ENCODE measurements at regions not wholly inside any gene's neighbourhood (a gene's known extent, or its start where the extent isn't known, plus 50 kb on each side); places are given as distances from the start of the nearest gene placed in this dataset.

GRCh38 chr4:24252121-24252520 is 332.2 kb downstream of the DHX15 start:
- H3K4me3 ChIP-seq (ENCODE audit: low read depth, low read length), result no peak overlapping the region
- TF ChIP-seq, protein P1, sequence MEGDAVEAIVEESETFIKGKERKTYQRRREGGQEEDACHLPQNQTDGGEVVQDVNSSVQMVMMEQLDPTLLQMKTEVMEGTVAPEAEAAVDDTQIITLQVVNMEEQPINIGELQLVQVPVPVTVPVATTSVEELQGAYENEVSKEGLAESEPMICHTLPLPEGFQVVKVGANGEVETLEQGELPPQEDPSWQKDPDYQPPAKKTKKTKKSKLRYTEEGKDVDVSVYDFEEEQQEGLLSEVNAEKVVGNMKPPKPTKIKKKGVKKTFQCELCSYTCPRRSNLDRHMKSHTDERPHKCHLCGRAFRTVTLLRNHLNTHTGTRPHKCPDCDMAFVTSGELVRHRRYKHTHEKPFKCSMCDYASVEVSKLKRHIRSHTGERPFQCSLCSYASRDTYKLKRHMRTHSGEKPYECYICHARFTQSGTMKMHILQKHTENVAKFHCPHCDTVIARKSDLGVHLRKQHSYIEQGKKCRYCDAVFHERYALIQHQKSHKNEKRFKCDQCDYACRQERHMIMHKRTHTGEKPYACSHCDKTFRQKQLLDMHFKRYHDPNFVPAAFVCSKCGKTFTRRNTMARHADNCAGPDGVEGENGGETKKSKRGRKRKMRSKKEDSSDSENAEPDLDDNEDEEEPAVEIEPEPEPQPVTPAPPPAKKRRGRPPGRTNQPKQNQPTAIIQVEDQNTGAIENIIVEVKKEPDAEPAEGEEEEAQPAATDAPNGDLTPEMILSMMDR (IDR thresholded peaks at IDR 0.05; ENCODE audit: low read depth, low read length), result no peak

- TF ChIP-seq, protein P1 (IDR thresholded peaks at IDR 0.05; ENCODE audit: low read depth, low read length), result no peak
Observed at GRCh38 chr4:24251589-24251988, 332.8 kb downstream of the DHX15 start.

DNA sequence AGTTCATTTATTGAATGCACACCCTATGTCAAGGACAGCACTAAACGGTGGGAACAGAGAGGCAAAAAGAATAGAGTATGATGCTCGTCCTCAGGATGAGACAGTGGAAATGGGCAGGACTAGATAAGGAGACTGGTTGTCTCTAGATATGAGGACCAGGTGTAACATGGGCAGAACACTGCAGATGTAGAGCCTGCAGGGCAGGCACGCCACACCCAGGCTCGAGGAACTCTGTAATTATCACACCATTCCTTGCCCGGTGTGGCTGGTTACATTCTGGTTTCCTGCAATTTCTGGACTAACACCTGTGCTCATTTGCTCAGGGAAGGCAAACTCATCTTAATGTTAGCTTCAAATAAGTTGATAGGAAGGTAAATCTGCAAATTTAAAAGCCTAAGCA is 334.4 kb downstream of the DHX15 start:
- no peak overlapping the region for H3K4me3 ChIP-seq (ENCODE audit: low read depth, low read length)
- TF ChIP-seq, protein P1 (IDR thresholded peaks at IDR 0.05; ENCODE audit: low read depth, low read length), result no peak

More at GRCh38 chr4:24251589-24251988, 332.8 kb downstream of the DHX15 start:
- no peak overlapping the region for H3K4me3 ChIP-seq (ENCODE audit: low read depth, low read length)

DNA sequence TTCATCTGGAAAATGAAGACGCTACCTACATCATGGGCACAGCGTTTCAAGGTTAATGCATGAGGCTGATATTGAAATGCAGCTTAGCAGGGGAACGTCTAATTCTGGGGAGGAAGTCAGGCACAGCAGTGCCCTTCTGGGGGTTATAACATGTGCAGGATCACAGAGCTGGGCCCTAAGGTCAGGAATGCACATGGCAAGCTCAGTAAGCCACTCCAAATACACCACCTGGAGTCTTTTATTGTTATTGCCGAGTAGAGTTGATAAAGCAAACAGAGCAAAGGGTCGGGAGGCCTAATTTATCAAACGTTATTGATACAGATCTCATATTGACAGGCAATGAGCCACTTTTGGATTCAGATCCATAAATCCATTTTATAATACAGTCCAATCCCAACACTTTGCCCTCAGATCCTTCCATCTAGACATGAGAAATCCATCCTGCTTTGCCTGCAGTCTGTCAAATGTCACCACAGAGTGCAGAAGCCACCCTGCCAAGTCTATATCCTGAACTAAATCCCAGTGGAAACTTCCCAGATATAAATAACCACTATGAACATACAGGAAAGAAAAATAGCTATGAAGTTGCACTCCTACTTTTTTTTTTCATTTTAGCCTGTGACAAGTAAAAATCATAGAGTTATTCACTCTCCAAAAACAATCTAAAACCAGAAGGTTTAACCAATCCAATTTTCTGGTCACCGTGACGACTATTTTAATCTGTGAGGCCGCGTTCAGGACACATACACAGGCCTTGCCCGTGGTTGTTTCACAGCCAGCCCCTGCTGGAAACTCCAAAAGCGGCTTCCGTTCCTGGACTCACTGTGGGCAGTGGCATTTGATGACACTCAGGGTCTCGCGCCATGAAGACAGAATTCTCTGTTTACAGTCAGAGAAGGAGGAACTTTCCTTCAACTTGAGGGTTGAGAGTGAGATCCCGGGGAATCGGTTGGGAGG is 335.4 kb downstream of the DHX15 start:
- TF ChIP-seq, protein P1 (IDR thresholded peaks at IDR 0.05; ENCODE audit: low read depth, low read length), result no peak
- H3K4me3 ChIP-seq (ENCODE audit: low read depth, low read length), result no peak overlapping the region

GRCh38 chr4:24245491-24245820 is 338.9 kb downstream of the DHX15 start:
- TF ChIP-seq, protein P1 (IDR thresholded peaks at IDR 0.05; ENCODE audit: low read depth, low read length), result no peak

GRCh38 chr4:24244663-24245490 is 339.5 kb downstream of the DHX15 start:
- TF ChIP-seq, protein P1 (IDR thresholded peaks at IDR 0.05; ENCODE audit: low read depth, low read length), result no peak
- H3K4me3 ChIP-seq (ENCODE audit: low read depth, low read length), result no peak overlapping the region

More at GRCh38 chr4:24245491-24245820, 338.9 kb downstream of the DHX15 start:
- no peak overlapping the region for H3K4me3 ChIP-seq (ENCODE audit: low read depth, low read length)
